DMS53 (cell line): ENCODE measurements at regions not wholly inside any gene's neighbourhood (a gene's known extent, or its start where the extent isn't known, plus 50 kb on each side); places are given as distances from the start of the nearest gene placed in this dataset.
"Not testable (repeated sequence)": the region's sequence is repeated elsewhere in the genome, so short reads cannot be mapped to it uniquely, and the experiment has no call there.

Source experiments
- DNase-seq: peaks from one replicate; lab custom pipeline; 2025; lab: John Stamatoyannopoulos, UW

DNA sequence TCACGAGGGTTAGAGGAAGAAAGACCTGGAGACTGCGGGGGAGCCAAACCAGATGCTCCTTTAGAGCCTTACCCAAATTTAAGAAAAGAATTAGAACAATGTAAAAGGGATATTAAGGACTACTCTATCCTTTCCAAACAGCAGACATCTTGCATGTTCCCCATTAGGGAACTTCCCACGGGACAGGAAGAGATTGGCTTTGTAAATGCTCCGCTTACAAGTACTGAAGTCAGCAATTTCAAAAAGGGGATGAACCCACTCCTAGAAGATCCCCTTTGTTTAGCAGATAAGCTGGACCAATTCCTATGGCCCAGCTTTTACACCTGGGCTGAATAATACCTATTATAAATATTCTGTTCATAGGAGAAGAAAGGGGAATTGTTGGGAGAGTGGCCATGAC, 74.2 kb downstream of the APOBEC1 start:
- no peak for DNase-seq

DNA sequence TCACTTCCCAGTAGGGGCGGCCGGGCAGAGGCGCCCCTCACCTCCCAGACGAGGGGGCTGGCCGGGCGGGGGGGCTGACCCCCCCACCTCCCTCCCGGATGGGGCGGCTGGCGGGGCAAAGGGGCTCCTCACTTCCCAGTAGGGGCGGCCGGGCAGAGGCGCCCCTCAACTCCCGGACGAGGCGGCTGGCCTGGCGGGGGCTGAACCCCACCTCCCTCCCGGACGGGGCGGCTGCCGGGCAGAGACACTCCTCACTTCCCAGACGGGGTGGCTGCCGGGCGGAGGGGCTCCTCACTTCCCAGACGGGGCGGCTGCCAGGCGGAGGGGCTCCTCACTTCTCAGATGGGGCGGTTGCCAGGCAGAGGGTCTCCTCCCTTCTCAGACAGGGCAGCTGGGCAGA, 75.6 kb downstream of the APOBEC1 start:
- not testable (repeated sequence) for DNase-seq

DNA sequence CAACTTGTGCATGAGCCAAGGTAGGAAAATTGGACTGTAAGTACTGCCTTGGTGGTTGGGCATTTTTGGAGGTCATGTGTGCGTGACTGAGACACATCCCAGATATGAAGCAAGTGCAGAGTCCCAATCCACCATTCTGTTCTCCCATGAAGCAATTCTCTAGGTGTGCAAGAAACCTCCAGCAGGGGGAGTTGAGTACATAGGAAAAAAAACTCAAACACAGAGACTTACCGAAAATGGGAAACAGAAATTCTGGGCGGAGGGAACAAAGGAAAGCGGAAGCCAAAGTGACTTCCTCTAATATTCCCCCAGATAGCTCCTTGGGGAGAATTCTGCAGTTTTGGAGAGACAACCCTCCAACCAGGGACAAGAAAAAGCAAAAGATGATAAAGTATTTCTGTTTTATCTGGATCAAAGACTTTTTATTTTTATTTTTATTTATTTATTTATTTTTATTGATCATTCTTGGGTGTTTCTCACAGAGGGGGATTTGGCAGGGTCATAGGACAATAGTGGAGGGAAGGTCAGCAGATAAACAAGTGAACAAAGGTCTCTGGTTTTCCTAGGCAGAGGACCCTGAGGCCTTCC, 76.9 kb downstream of the APOBEC1 start:
- DNase-seq = peak; percentile 85

DNA sequence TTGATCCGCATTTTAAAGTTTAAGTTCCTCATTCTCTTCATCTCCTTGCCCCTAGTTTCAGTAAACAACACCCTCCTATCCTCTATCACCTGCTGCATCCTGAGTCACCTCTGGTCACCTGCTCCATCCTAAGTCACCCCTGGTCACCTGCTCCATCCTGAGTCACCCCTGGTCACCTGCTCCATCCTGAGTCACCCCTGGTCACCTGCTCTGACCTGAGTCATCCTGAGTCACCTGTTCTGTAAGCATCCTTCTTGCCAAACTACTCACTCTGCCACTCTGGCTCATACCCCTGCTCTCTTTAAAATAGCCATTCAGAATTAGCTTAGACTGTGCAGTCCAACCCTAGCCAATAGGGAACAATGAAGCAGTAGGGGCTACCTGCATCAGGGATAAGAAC, 80.6 kb upstream of the CD163 start:
- peak; percentile 90 for DNase-seq

DNA sequence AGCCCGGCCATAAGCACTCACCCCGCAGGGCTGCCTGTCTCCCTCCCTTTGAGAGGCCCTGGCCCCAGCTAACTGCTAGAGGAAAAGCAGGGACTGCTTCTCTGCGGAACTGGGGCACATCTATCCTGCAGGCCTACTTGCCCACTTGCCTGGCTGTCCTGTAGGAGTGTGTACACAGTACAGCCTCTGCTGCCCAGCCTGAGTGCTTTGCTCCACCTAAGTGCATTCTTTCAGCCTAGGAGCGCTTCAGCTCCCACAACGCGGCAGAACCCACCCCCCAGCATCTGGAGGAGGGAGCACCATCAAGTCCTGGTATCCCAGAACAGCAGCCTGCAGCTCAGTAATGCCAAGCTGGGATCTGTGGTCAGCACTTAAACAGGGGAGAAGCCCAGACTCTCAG, 79.9 kb upstream of the CD163 start:
- DNase-seq = peak; percentile 63

DNA sequence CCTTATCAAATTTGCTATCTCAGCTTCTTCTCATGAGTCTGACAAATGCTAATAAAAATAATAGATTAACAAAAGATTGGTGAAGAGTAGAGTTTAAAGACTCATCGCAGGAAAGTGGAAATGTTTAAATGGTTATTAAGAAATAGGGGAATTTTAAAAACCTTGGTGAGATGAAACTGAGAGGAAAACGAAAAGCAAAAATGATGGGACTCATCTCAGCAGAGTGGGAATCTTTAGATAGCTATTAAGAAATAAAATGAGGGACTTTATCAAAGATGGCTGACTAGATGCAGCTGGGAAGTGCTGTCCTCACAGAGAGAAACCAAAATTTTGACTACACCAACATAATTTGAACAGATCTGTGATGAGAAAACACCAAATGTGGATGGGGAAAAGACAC, 79.2 kb upstream of the CD163 start:
- DNase-seq = no peak

DNA sequence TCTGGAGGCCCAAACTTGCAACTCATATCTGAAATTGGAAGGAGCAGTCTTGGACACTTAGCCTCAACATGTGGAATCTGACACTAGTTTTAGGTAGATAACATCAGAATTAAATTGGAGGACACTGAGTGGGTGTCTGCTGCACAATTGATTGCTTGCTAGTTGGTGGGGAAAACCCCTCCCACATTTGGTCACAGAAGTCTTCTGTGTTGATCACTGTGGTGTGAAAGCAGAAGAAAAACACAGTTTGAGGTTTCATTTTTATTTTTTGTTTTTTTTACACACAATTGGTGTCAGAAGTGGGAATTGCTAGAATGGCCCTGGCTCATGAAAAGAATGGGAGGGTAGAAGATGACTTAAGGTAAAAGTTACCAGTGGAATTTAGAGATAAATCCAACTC, 78.0 kb upstream of the CD163 start:
- no peak for DNase-seq

DNA sequence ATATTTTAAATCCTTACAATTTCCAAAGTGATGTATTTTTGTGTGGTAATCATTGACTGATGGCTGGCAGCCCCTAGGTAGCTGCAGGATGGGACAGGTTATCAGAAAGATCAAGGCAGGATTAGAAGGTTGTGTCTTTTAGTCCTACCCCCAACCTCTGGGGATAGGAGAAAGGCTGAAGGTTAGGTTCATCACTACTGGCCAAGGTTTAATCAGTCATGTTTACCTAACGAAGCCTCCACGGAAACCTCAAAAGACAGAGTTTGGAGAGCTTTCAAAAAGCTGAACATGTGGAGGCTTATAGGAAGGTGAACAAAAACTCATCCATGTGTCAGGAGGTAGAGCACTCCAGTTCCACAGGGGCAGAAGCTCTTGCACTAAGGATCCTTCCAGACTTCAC, 77.5 kb upstream of the CD163 start:
- peak; percentile 16 for DNase-seq

DNA sequence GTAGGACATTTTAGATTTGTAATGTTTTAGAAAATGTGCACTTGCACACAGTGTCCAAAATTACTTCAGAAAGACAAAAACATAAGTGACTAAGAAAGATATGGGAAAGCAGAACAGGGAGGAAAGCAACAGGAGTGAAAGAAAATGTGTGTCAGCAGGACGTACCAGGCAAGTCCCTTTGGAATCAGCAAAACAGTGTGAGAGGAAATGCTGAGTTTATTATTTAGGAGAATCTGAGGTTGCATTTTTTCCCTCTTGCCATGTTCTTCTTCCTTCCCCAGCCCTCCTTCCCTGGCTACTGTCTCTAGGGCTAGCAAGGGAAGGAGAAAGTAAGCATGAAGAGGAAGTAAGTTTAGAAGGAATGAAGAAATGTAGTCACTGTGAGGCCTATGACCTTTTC, 67.7 kb upstream of the CD163 start:
- no peak for DNase-seq

DNA sequence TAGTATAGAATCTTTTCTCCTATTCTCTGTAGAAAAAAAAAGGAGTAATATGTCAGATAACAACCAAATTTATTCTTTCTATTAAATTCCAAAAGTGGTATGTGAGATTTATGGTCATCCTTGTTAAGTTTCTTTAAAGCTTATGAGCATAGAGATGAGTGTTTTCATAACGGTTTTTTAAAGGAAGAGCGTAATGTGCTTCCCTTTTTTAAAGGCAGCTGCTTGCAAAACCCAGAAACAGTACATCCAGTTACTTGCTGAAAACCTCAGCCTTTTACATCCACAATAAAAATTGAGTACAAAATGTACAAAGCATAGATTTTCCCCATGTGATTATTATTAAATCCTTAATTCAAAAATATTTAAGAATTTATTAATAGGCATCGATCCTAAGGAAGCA, 53.6 kb upstream of the CD163 start:
- DNase-seq = no peak

DNA sequence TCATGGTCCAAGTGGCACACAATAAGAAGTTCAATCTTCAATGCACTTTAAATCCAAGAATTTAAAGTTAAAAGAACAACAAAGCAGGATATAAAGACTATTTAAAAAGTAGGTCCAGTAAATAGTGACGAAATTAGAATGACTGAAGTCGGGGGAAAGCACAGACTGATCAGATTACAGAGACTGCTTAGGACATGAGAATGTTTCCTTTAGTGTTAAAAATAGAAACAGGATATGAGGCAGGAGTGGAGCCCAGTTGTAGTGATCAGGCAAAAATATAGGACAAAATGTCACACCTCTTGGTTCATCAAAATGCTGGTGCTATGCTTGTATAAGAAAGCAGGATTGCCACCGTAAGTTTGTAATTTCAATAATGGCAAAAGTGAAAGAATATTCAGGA, 52.2 kb upstream of the CD163 start:
- peak; percentile 40 for DNase-seq

DNA sequence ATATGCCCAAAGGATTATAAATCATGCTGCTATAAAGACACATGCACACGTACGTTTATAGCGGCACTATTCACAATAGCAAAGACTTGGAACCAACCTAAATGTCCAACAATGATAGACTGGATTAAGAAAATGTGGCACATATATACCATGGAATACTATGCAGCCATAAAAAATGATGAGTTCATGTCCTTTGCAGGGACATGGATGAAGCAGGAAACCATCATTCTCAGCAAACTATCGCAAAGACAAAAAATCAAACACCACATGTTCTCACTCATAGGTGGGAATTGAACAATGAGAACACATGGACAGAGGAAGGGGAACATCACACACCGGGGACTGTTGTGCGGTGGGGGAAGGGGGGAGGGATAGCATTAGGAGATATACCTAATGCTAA, 51.3 kb upstream of the CD163 start:
- not testable (repeated sequence) for DNase-seq
